Astrocyte (in vitro differentiated cells and primary cell): ENCODE measurements at regions not wholly inside any gene's neighbourhood (a gene's known extent, or its start where the extent isn't known, plus 50 kb on each side); places are given as distances from the start of the nearest gene placed in this dataset.

ENCODE experiments used
- DNase-seq: peaks from one replicate; pipeline ENCODE4 v3.0.0-alpha.2; 2010; ENCODE audit warnings: low read depth
- FAIRE-seq: peaks from 2 replicates; lab custom pipeline; 2011; peaks lifted over from hg19 to GRCh38; lab: Jason Lieb, UNC
- H2AFZ ChIP-seq: 2 replicates; pipeline ENCODE4 v1.6.0; 2012; ENCODE audit warnings: low read depth, low read length, inconsistent platforms
- H3K27ac ChIP-seq: 2 replicates; pipeline ENCODE4 v1.5.1; 2011; ENCODE audit warnings: low read depth, low read length, inconsistent platforms
- H3K27me3 ChIP-seq: 2 replicates; pipeline ENCODE4 v1.6.0; 2011; ENCODE audit warnings: low read length, inconsistent platforms; ENCODE audit not compliant: insufficient read depth
- H3K36me3 ChIP-seq: 2 replicates; pipeline ENCODE4 v1.5.1; 2011; ENCODE audit warnings: low read length, inconsistent platforms; ENCODE audit not compliant: insufficient read depth
- H3K4me1 ChIP-seq: 2 replicates; pipeline ENCODE4 v1.5.1; 2011; ENCODE audit warnings: low read length, inconsistent platforms; ENCODE audit not compliant: insufficient read depth
- H3K4me2 ChIP-seq: 2 replicates; pipeline ENCODE4 v1.6.0; 2012; ENCODE audit warnings: low read length, inconsistent platforms
- H3K4me3 ChIP-seq: 2 replicates; pipeline ENCODE4 v1.5.1; 2011; ENCODE audit warnings: low read depth, mild to moderate bottlenecking, low read length, inconsistent platforms; ENCODE audit not compliant: insufficient read depth
- H3K79me2 ChIP-seq: 2 replicates; pipeline ENCODE4 v1.6.0; 2012; ENCODE audit warnings: mild to moderate bottlenecking, low read length, inconsistent platforms; ENCODE audit not compliant: insufficient read depth
- H3K9ac ChIP-seq: 2 replicates; pipeline ENCODE4 v1.6.0; 2012; ENCODE audit warnings: mild to moderate bottlenecking, low read length, inconsistent platforms
- H3K9me3 ChIP-seq: 2 replicates; pipeline ENCODE4 v1.5.1; 2012; ENCODE audit warnings: low read depth, mild to moderate bottlenecking, low read length, inconsistent platforms; ENCODE audit not compliant: insufficient read depth
- H4K20me1 ChIP-seq: 2 replicates; pipeline ENCODE4 v1.6.0; 2012; ENCODE audit warnings: low read length, inconsistent platforms; ENCODE audit not compliant: insufficient read depth
- H3K27ac Mint-ChIP-seq: one replicate; pipeline ENCODE4 v1.8.0; 2021; ENCODE audit warnings: mild to moderate bottlenecking, mixed read lengths; ENCODE audit not compliant: unreplicated experiment
- H3K27me3 Mint-ChIP-seq: one replicate; pipeline ENCODE4 v1.8.0; 2021; ENCODE audit warnings: low read depth, mixed read lengths; ENCODE audit not compliant: unreplicated experiment
- H3K36me3 Mint-ChIP-seq: one replicate; pipeline ENCODE4 v1.8.0; 2021; ENCODE audit warnings: low read depth, mixed read lengths; ENCODE audit not compliant: unreplicated experiment
- H3K4me1 Mint-ChIP-seq: one replicate; pipeline ENCODE4 v1.8.0; 2021; ENCODE audit warnings: low read depth, mixed read lengths; ENCODE audit not compliant: unreplicated experiment
- H3K4me3 Mint-ChIP-seq: one replicate; pipeline ENCODE4 v1.8.0; 2021; ENCODE audit warnings: mild to moderate bottlenecking, moderate library complexity, mixed read lengths; ENCODE audit not compliant: unreplicated experiment
- H3K9me3 Mint-ChIP-seq: one replicate; pipeline ENCODE4 v1.8.0; 2021; ENCODE audit warnings: mild to moderate bottlenecking, mixed read lengths; ENCODE audit not compliant: unreplicated experiment
- CTCF ChIP-seq: IDR thresholded peaks from 2 replicates; pipeline ENCODE4 v1.5.1; 2011; ENCODE audit warnings: low read depth, mild to moderate bottlenecking, inconsistent platforms, low read length, moderate library complexity; ENCODE audit not compliant: insufficient read depth
- EZH2 ChIP-seq: IDR thresholded peaks from 2 replicates; pipeline ENCODE4 v1.6.1; 2012; ENCODE audit warnings: mild to moderate bottlenecking, low read length, inconsistent platforms; ENCODE audit not compliant: insufficient read depth

GRCh38 chr1:219503604-219504003, 109.3 kb downstream of the ZC3H11B start:
- Histone ChIP-seq H3K4me1 (no peaks in the 10 kb centered on the region), H4K20me1 (no peaks in the 10 kb centered on the region), H3K4me2 (no peak overlapping the region), H3K4me3 (no peak overlapping the region), H2AFZ (no peak overlapping the region), H3K9ac (no peak overlapping the region), H3K79me2 (no peaks in the 10 kb centered on the region), H3K27ac (no peak overlapping the region), H3K27me3 (no peaks in the 10 kb centered on the region), H3K36me3 (no peaks in the 10 kb centered on the region), H3K9me3 (no peaks in the 10 kb centered on the region)
- Mint-ChIP-seq H3K27me3 (peaks cover 6% of the 10 kb centered on the region), H3K4me1 (peaks cover 4% of the 10 kb centered on the region), H3K36me3 (peaks cover 2% of the 10 kb centered on the region), H3K4me3 (no peak overlapping the region), H3K9me3 (peaks cover 4% of the 10 kb centered on the region), H3K27ac (no peak overlapping the region)
- DNase-seq (no peak), FAIRE-seq (no peak)
- no peak for TF ChIP-seq EZH2
- TF ChIP-seq CTCF: no peak

GRCh38 chr1:219500327-219500897, 112.5 kb downstream of the ZC3H11B start:
- Histone ChIP-seq H3K79me2 (no peaks in the 10 kb centered on the region), H3K27ac (no peak overlapping the region), H3K4me2 (no peak overlapping the region), H2AFZ (no peak overlapping the region), H4K20me1 (no peaks in the 10 kb centered on the region), H3K4me1 (no peaks in the 10 kb centered on the region), H3K4me3 (no peak overlapping the region), H3K9me3 (no peaks in the 10 kb centered on the region), H3K9ac (no peak overlapping the region), H3K27me3 (no peaks in the 10 kb centered on the region), H3K36me3 (no peaks in the 10 kb centered on the region)
- Mint-ChIP-seq H3K27ac (no peak overlapping the region), H3K36me3 (peaks cover 2% of the 10 kb centered on the region), H3K4me3 (no peak overlapping the region), H3K4me1 (peaks cover 4% of the 10 kb centered on the region), H3K27me3 (peaks cover 6% of the 10 kb centered on the region), H3K9me3 (peaks cover 4% of the 10 kb centered on the region)
- FAIRE-seq: no peak
- DNase-seq: no peak
- TF ChIP-seq CTCF: no peak
- no peak for TF ChIP-seq EZH2

DNA sequence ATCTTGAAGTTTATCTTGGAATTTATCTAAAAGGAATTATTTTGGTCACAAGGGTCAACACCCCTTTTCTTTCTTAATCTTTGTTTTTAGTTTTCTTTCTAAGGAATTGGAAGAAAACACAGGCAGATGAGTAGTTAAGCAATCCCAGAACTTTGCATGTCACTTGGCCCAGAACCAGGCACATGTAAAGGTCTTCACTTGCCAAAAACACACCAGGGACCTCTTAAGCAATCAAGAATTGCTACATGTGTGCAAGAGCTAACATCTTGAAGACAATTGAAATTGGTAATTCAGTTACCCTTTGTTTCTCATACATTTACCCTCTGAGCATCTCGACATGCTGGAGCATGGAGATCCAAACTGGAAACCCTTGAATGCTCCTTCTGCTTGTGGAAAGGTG, 114.2 kb downstream of the ZC3H11B start:
- Histone ChIP-seq H3K27me3 (no peaks in the 10 kb centered on the region), H2AFZ (no peak overlapping the region), H3K9ac (no peak overlapping the region), H4K20me1 (no peaks in the 10 kb centered on the region), H3K4me3 (no peak overlapping the region), H3K79me2 (no peaks in the 10 kb centered on the region), H3K4me1 (no peaks in the 10 kb centered on the region), H3K4me2 (no peak overlapping the region), H3K27ac (no peak overlapping the region), H3K36me3 (no peaks in the 10 kb centered on the region), H3K9me3 (no peaks in the 10 kb centered on the region)
- Mint-ChIP-seq H3K27me3 (no peaks in the 10 kb centered on the region), H3K9me3 (peaks cover 4% of the 10 kb centered on the region), H3K36me3 (peaks cover 2% of the 10 kb centered on the region), H3K4me1 (no peaks in the 10 kb centered on the region), H3K27ac (no peak overlapping the region), H3K4me3 (no peak overlapping the region)
- FAIRE-seq: no peak
- DNase-seq: no peak
- TF ChIP-seq EZH2 (no peak), CTCF (no peak)
